GM10266 (cell line): ENCODE measurements at regions not wholly inside any gene's neighbourhood (a gene's known extent, or its start where the extent isn't known, plus 50 kb on each side); places are given as distances from the start of the nearest gene placed in this dataset.
"Not testable (repeated sequence)": the region's sequence is repeated elsewhere in the genome, so short reads cannot be mapped to it uniquely, and the experiment has no call there.

Experiments used
- DNase-seq: peaks from one replicate; pipeline ENCODE4 v3.0.0; 2012; ENCODE audit errors: extremely low spot score
- TF ChIP-seq, protein P1 (sequence below): IDR thresholded peaks from 2 replicates; pipeline ENCODE4 v1.5.1; 2012; ENCODE audit warnings: mild to moderate bottlenecking, low read depth; ENCODE audit not compliant: control insufficient read depth, insufficient read depth; ENCODE audit errors: missing control alignments

DNA sequence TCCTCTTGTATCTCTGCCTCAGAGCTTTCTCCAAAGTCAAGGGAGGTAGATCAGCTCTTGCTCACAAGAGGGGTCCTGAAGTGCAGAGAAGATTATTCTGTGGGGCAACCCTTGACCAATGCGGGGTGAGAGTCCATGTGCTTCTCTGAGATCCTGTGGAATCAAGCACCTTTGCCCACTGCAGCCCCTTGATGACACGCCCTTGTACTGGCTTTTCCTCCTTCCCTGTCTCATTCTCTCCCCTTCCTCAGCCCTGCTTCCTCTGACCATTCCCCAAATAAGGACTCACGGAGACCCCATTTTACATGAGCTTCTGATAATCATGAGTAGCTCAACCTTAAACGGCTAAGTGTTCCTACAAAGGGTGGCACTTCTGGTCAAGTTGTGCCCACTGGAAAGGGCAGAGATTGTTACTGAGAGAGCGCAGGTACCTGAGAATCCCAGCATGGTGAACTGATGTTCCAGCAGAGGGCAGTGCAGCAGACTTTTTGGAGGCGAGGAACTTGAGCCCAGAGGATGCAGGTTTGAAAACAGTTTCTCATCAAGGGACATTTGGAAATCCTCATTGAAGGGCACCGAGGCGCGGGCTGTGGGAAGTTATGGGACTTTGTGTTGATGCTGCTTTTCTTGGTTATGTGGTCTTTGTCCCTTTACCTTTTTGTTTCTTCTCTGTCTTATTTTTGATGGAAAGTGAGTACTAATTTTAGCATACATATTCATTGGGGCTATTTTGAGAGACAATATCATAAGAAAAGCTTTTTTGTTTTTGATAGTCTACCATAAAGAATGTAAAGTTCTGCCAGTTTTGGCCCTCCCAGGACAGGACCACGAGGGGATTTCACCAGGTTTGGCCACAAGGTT, 201.3 kb downstream of the RBM46 start:
- TF ChIP-seq, protein P1, sequence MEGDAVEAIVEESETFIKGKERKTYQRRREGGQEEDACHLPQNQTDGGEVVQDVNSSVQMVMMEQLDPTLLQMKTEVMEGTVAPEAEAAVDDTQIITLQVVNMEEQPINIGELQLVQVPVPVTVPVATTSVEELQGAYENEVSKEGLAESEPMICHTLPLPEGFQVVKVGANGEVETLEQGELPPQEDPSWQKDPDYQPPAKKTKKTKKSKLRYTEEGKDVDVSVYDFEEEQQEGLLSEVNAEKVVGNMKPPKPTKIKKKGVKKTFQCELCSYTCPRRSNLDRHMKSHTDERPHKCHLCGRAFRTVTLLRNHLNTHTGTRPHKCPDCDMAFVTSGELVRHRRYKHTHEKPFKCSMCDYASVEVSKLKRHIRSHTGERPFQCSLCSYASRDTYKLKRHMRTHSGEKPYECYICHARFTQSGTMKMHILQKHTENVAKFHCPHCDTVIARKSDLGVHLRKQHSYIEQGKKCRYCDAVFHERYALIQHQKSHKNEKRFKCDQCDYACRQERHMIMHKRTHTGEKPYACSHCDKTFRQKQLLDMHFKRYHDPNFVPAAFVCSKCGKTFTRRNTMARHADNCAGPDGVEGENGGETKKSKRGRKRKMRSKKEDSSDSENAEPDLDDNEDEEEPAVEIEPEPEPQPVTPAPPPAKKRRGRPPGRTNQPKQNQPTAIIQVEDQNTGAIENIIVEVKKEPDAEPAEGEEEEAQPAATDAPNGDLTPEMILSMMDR = peak; percentile 70
- peak; percentile 55 for DNase-seq

DNA sequence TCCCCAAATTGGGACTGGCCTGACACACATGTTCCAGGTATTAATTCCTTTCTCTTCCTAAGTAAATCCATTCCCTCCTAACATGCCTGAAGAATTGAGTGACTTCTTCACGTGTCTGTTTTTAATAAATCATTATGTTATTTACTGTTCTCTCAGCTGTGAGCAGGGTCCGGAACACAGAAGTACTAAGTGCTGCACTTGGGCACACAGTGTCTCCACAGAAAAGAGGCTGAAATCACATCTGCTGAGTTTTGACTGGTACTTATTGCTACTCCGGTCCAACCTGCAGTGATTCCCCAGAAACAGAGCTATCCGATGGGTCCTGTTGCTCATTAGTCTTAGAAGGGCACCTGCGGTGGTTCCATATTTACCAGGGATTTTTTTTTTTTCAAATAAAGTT, 202.6 kb downstream of the RBM46 start:
- DNase-seq = no peak
- TF ChIP-seq, protein P1 = no peak

DNA sequence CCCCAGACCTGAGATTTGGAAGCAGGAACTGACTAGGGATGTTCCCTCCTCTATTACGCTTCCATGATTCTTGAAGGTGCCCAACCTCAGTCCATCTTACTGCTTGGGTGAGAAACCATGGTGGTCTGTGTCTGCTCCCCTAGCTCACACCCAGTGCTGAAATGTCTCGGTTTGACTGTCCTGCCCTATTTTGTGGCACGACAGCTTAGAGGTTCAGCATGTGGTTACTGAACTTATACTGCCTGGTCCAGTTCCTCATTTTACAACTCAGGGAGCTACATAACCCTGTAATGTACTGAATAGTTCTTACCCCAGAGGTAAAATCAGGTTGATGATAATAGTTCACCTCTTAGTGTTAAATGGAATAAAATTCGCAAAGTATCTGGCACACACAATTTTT, 203.1 kb downstream of the RBM46 start:
- TF ChIP-seq, protein P1 = no peak
- peak; percentile 8 for DNase-seq

DNA sequence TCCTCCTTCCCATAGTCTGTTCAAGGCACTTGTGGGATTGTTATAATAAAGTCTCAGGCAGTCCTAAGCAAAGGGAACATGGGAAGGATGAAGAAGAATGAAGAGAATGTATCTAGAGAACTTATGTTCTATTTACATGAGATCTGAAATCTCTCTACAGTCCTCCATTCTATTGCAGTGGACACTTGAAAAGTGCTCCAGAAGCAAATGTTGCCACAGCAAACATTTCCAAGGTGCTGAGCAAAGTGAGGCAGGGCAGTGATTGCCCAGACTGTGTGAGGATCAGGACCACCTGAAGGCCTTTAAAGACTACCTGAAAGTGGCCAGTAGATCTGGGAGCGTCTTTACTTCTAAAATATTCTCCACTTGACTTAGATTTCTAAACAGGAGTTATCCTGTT, 203.5 kb downstream of the RBM46 start:
- DNase-seq = no peak
- TF ChIP-seq, protein P1 = no peak

DNA sequence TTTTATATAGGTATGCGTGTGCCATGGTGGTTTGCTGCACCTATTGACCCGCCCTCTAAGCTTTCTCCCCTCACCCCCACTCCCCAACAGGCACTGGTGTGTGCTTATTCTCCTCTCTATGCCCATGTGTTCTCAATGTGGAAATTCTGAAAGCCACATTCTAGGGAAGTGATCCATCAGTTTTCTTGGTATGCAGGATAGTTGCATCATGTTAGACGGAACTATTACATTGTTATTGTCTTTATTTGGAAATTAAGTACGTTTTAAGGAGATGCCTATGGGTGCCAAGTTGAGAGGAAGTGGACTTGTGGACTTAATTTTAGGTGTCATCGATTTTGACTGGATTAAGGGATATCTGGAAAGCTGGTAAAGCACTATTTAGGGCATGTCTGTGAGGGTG, 204.6 kb downstream of the RBM46 start:
- TF ChIP-seq, protein P1 = no peak
- no peak for DNase-seq

DNA sequence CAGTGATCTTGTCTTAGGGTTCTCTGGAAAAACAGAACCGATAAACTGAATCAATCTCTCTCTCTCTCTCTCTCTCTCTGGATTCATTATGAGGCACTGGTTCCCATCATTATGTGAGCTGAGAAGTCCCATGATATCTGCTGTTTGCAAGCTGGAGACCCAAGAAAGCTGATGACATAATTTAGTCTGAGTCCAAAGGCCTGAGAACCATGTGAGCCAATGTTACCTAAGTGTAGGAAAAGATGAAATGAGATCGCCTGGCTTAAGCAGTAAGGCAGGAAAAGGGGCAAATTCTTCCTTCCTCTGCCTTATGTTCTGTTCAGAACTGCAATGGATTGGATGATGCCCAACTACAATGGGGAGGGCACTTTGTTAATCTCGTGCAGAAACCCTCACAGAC, 207.4 kb downstream of the RBM46 start:
- DNase-seq = no peak
- TF ChIP-seq, protein P1 = no peak

DNA sequence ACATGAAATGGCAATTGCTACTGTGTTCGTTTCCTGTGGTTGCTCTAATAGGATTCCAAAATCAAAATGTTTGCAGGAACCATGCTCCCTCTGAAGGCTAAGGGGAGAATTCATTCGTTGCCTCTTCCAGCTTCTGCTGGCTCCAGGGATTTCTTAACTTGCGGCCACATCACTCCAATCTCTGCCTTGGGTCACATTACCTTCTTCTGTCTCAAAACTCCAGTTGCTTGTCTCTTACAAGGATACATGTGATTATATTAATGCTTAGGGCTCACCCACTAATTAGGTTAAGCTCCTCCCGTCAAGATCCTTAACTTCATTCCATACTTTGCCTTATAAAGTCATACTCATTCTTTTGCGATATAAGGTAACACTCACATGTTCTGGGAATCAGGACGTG, 208.4 kb downstream of the RBM46 start:
- no peak for DNase-seq

DNA sequence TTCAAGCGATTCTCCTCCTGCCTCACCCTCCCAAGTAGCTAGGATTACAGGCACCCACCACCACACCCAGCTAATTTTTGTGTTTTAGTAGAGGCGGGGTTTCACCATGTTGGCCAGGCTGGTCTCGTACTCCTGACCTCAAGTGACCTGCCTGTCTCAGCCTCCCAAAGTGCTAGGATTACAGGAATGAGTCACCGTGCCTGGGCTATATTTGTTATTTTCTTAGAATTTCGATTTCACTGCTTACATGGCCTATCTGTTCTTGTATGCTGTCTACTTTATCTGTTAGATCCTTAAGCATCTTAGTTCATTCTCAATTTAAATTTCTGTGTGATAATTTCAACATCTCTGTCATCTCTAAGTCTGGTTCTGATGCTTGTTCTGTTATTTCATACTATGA, 210.6 kb upstream of the NPY2R start:
- DNase-seq = not testable (repeated sequence)

More for the DNA sequence above, 208.4 kb downstream of the RBM46 start:
- TF ChIP-seq, protein P1 = no peak
